Neural cell (in vitro differentiated cells): ENCODE measurements at regions not wholly inside any gene's neighbourhood (a gene's known extent, or its start where the extent isn't known, plus 50 kb on each side); places are given as distances from the start of the nearest gene placed in this dataset.

Source experiments
- H2AFZ ChIP-seq: fragments of 200-600, 300-800 bp; sonication (generic), shearing (Covaris generic); 2 replicates; pipeline ENCODE4 v1.6.0; 2014; ENCODE audit warnings: low read depth, mild to moderate bottlenecking, antibody characterized with exemption, low read length, moderate library complexity
- H3F3A ChIP-seq: fragments of 200-600 bp; shearing (Covaris generic); 2 replicates; pipeline ENCODE4 v1.6.1; 2016; ENCODE audit warnings: mild to moderate bottlenecking, moderate library complexity, mixed read lengths, antibody characterized with exemption, low read length; ENCODE audit not compliant: insufficient read depth, poor library complexity, severe bottlenecking
- H3K27ac ChIP-seq: fragments of 200-600, 300-800 bp; sonication (generic), shearing (Covaris generic); 2 replicates; pipeline ENCODE4 v1.5.1; 2014; ENCODE audit warnings: mild to moderate bottlenecking, low read length, moderate library complexity
- H3K27me3 ChIP-seq: fragments of 300-800, 200-600 bp; sonication (generic), shearing (Covaris generic); 2 replicates; pipeline ENCODE4 v1.6.0; 2014; ENCODE audit warnings: mild to moderate bottlenecking, low read depth, low read length, moderate library complexity; ENCODE audit not compliant: insufficient read depth
- H3K36me3 ChIP-seq: fragments of 300-800, 200-600 bp; sonication (generic), shearing (Covaris generic); 2 replicates; pipeline ENCODE4 v1.5.1; 2014; ENCODE audit warnings: mild to moderate bottlenecking, antibody characterized with exemption, low read length, moderate library complexity; ENCODE audit not compliant: insufficient read depth
- H3K4me2 ChIP-seq: fragments of 300-800, 200-600 bp; sonication (generic), shearing (Covaris generic); 2 replicates; pipeline ENCODE4 v1.6.0; 2014; ENCODE audit warnings: mild to moderate bottlenecking, low read length
- H3K4me3 ChIP-seq: fragments of 300-800, 200-600 bp; sonication (generic), shearing (Covaris generic); 2 replicates; pipeline ENCODE4 v1.5.1; 2014; ENCODE audit warnings: mild to moderate bottlenecking, low read length, moderate library complexity
- H3K79me2 ChIP-seq: fragments of 200-600 bp; shearing (Covaris generic); replicated peaks from 2 replicates; pipeline ENCODE4 v1.6.0; 2014; ENCODE audit warnings: mild to moderate bottlenecking, low read length, moderate library complexity; ENCODE audit not compliant: insufficient read depth
- H3K9ac ChIP-seq: fragments of 300-800, 200-600 bp; sonication (generic), shearing (Covaris generic); 2 replicates; pipeline ENCODE4 v1.6.1; 2016; ENCODE audit warnings: mild to moderate bottlenecking, low read length, mixed read lengths
- H3K9me2 ChIP-seq: fragments of 200-600 bp; shearing (Covaris generic); 2 replicates; pipeline ENCODE4 v1.6.1; 2016; ENCODE audit warnings: mild to moderate bottlenecking, low read length, mixed read lengths; ENCODE audit not compliant: insufficient read depth
- H3K9me3 ChIP-seq: fragments of 200-600, 300-800 bp; sonication (generic), shearing (Covaris generic); 2 replicates; pipeline ENCODE4 v1.6.1; 2016; ENCODE audit warnings: mild to moderate bottlenecking, mixed run types, low read length, moderate library complexity, mixed read lengths
- H4K20me1 ChIP-seq: fragments of 200-600 bp; shearing (Covaris generic); 2 replicates; pipeline ENCODE4 v1.6.1; 2016; ENCODE audit warnings: mild to moderate bottlenecking, mixed run types; ENCODE audit not compliant: insufficient read depth
- EP300 ChIP-seq: fragments of 450-650 bp; conservative IDR thresholded peaks from 2 replicates; pipeline ENCODE4 v1.6.1; 2014; ENCODE audit warnings: antibody characterized with exemption, mild to moderate bottlenecking, moderate library complexity; ENCODE audit not compliant: poor library complexity, severe bottlenecking
- EZH2 ChIP-seq: fragments of 200-600, 300-800 bp; shearing (Covaris generic), sonication (generic); IDR thresholded peaks from 2 replicates; pipeline ENCODE4 v1.6.1; 2014; ENCODE audit warnings: antibody characterized with exemption, low read length, borderline replicate concordance, mild to moderate bottlenecking; ENCODE audit not compliant: insufficient read depth, poor library complexity, severe bottlenecking
- MXI1 ChIP-seq: fragments of 450-650 bp; conservative IDR thresholded peaks from 2 replicates; pipeline ENCODE4 v1.6.1; 2014; ENCODE audit warnings: antibody characterized with exemption, mild to moderate bottlenecking; ENCODE audit not compliant: poor library complexity, severe bottlenecking
- POLR2AphosphoS5 ChIP-seq: IDR thresholded peaks from 2 replicates; pipeline ENCODE4 v1.6.1; 2012
- RAD21 ChIP-seq: fragments of 450-650 bp; conservative IDR thresholded peaks from 2 replicates; pipeline ENCODE4 v1.6.1; 2014; ENCODE audit warnings: antibody characterized with exemption, mild to moderate bottlenecking, moderate library complexity
- REST ChIP-seq: IDR thresholded peaks from 2 replicates; pipeline ENCODE4 v1.6.1; 2012; ENCODE audit warnings: borderline replicate concordance
- SMC3 ChIP-seq: fragments of 450-650 bp; conservative IDR thresholded peaks from 2 replicates; pipeline ENCODE4 v1.6.1; 2014; ENCODE audit warnings: antibody characterized with exemption, mild to moderate bottlenecking, moderate library complexity; ENCODE audit not compliant: poor library complexity
- TAF1 ChIP-seq: IDR thresholded peaks from 2 replicates; pipeline ENCODE4 v1.6.1; 2012; ENCODE audit warnings: low read depth
- TF ChIP-seq, protein P1 (sequence below): fragments of 450-650 bp; IDR thresholded peaks from 2 replicates; pipeline ENCODE4 v1.5.1; 2014; ENCODE audit warnings: antibody characterized with exemption, mild to moderate bottlenecking, moderate library complexity; ENCODE audit not compliant: poor library complexity, severe bottlenecking

DNA sequence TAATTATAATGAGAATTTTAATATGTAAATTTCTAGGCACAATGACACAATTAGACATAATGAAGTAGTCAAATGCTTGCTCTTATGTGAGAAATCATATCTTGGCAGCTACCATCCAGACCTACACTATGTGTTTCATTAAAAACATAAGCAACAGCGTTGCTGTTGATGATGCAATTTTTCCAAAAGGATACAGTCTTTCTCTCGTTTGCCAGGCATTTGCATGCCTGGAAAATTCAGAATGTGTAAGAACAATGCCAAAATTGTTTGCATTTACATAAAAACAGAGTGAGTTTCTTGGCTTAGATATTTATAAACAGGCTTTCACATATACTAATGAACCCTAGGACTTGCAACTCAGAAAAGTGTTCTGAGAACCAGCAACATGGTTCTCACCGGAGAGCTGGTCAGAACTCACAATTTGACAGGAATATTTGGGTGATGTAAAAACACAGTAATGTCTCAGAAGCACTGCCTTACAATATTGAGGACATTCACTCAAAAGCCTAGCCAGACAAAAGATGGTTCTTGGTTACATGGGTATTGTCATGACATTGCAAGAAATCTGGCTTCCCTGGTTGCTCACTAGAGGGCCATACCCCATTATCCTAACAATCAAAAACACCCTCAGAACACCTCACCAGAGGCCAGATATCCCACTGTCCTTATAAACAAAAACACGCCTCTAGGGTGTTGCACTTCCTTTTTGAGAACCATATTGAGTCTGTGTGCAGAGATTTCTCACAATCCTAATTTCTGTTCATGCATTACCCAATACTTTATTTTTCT lies 1029.0 kb upstream of the AGA start:
- no peak overlapping the region for H3K27ac ChIP-seq
- H3K9me3 ChIP-seq: no peaks in the 10 kb centered on the region
- H3K9me2 ChIP-seq: no peaks in the 10 kb centered on the region
- H3K27me3 ChIP-seq: no peaks in the 10 kb centered on the region
- H3K9ac ChIP-seq: no peak overlapping the region
- no peaks in the 10 kb centered on the region for H3K79me2 ChIP-seq
- no peaks in the 10 kb centered on the region for H3K36me3 ChIP-seq
- H4K20me1 ChIP-seq: no peaks in the 10 kb centered on the region
- H3F3A ChIP-seq: no peaks in the 10 kb centered on the region
- TF ChIP-seq SMC3: no peak
- no peak for TF ChIP-seq MXI1
- TF ChIP-seq TAF1: no peak
- no peak for TF ChIP-seq EP300
- TF ChIP-seq REST: no peak
- no peak for TF ChIP-seq RAD21
- no peak for TF ChIP-seq EZH2
- no peak for TF ChIP-seq POLR2AphosphoS5
- no peak overlapping the region for H2AFZ ChIP-seq
- H3K4me3 ChIP-seq: no peak overlapping the region
- no peak overlapping the region for H3K4me2 ChIP-seq

DNA sequence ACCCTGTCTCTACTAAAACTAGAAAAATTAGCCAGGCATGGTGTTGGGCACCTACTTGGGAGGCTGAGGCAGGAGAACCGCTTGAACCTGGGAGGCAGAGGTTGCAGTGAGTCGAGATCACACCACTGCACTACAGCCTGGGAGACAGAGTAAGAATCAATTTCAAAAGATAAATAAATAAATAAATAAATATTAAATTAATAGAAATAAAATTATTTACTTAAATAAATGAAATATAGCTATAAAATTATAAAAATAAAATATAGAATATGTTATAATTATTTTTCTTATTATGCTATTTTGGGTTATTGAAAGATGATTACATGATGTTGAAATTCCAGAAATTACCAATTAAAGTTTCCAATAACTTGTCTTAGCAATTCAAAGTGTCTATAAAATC lies 1029.8 kb upstream of the AGA start:
- no peak overlapping the region for H2AFZ ChIP-seq
- no peaks in the 10 kb centered on the region for H3F3A ChIP-seq
- no peak overlapping the region for H3K27ac ChIP-seq
- no peak overlapping the region for H3K9ac ChIP-seq
- no peak overlapping the region for H3K4me3 ChIP-seq
- no peaks in the 10 kb centered on the region for H4K20me1 ChIP-seq
- TF ChIP-seq MXI1: no peak
- TF ChIP-seq SMC3: no peak
- TF ChIP-seq EP300: no peak
- TF ChIP-seq RAD21: no peak
- TF ChIP-seq, protein P1, sequence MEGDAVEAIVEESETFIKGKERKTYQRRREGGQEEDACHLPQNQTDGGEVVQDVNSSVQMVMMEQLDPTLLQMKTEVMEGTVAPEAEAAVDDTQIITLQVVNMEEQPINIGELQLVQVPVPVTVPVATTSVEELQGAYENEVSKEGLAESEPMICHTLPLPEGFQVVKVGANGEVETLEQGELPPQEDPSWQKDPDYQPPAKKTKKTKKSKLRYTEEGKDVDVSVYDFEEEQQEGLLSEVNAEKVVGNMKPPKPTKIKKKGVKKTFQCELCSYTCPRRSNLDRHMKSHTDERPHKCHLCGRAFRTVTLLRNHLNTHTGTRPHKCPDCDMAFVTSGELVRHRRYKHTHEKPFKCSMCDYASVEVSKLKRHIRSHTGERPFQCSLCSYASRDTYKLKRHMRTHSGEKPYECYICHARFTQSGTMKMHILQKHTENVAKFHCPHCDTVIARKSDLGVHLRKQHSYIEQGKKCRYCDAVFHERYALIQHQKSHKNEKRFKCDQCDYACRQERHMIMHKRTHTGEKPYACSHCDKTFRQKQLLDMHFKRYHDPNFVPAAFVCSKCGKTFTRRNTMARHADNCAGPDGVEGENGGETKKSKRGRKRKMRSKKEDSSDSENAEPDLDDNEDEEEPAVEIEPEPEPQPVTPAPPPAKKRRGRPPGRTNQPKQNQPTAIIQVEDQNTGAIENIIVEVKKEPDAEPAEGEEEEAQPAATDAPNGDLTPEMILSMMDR: no peak
- no peak for TF ChIP-seq EZH2
- TF ChIP-seq TAF1: no peak
- no peak for TF ChIP-seq REST
- no peak for TF ChIP-seq POLR2AphosphoS5
- no peaks in the 10 kb centered on the region for H3K9me3 ChIP-seq
- H3K36me3 ChIP-seq: no peaks in the 10 kb centered on the region
- no peaks in the 10 kb centered on the region for H3K27me3 ChIP-seq
- no peak overlapping the region for H3K4me2 ChIP-seq
- no peaks in the 10 kb centered on the region for H3K9me2 ChIP-seq
- no peaks in the 10 kb centered on the region for H3K79me2 ChIP-seq
